ENCODE measurements at regions not wholly inside any gene's neighbourhood (a gene's known extent, or its start where the extent isn't known, plus 50 kb on each side); places are given as distances from the start of the nearest gene placed in this dataset.
A peak's percentile ranks its signal among the peaks of the same experiment; 100 is the strongest.
"Not testable (repeated sequence)": the region's sequence is repeated elsewhere in the genome, so short reads cannot be mapped to it uniquely, and the experiment has no call there.

DNA sequence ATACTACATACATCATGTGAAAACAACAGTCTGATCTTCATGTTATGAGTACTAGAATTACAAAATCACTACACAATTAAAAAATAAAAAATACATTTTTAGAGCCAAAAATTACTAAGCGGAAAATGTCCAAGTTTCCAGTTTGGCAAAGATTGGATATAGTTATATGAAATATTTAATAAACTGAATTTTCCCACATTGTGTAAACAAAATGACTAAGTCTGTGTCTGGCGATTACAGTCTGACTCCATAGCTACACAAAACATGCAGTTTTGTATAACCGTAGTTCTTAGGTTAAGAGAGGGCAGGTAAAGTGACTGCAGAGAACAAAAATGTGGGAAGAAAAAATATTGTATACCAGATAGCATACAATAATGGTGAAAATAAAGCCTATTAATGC is 59.2 kb upstream of the TMEM47 start:
- DNase-seq = no peak

DNA sequence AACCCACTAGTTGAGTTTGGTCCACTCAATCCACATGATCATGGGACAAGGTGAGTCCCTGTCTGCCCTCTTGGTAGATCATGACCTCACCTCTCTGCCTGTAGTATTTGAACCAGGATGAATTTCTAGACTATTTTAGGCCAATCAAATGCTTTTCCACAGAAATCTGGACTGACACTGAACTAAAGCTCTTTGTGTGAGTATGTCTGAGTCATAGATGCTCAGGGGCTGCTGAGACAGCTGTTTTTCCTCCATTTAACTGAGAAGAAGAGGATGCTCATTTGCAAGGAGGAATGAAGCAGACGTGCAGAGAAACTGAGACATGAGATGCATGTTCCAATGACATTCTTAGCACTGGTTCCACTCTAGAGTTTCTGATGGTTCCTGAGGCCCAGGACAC is 77.3 kb upstream of the TMEM47 start:
- no peak for DNase-seq

DNA sequence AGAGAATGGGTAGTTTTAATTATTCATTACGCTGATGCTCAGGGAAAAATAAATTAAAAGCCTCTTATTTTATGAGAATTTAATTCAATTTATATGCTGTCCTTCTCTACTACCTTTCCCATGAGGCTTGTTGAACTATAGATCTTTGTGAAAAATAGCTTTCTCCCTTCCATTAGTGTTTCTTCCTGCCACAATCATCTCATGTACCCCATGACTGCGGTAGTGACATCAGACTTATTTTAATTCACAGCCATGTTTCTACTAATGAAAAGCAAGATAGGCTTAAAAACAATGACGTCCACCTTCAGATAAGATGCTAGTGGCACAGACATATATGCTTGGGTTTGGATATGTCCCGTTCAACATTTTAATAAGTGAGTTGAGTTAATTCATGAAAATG is 87.4 kb upstream of the TMEM47 start:
- DNase-seq = no peak

DNA sequence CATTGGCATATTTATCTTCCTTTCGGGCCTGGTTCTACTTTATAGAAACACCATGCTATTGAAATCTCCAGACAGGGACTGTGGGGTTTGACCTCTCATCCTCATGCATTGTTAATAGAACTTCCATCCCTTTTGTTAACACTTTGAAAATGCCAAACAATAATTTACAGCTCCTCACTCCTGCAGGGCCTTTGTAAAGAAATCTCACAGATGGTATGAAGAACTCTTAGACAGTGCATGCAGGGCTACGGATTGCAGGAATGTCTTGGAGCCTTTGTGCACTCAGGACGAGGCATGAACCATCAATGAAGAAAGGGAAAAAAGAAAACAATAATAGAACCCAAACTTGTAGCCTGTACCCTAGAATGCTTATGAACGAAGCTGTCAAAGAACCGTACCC is 92.8 kb upstream of the TMEM47 start:
- no peak for DNase-seq

DNA sequence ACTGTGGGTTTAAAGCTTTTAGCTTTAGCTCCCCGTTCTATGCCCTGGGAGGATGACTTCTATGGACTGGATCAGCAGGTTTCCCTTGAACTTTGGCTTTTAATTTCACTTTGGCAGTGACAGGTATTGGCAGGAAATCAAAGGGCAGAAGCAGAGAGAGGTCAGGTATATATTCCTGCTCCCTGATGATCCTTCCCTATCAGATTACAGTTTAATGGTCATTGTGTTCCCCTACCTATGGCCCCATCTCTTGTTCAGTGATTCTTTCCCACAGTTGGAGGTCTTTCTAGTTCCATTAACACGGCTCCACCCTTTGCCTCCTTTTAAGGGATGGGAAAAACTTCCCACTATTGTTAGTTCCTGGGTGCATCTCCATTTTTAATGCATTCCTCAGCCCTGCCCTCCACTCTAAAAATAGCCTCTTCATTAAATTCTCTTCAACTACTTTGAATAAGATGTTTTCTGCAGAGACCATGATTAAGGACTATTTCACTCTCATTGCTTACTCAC is 107.8 kb upstream of the TMEM47 start:
- DNase-seq = no peak

DNA sequence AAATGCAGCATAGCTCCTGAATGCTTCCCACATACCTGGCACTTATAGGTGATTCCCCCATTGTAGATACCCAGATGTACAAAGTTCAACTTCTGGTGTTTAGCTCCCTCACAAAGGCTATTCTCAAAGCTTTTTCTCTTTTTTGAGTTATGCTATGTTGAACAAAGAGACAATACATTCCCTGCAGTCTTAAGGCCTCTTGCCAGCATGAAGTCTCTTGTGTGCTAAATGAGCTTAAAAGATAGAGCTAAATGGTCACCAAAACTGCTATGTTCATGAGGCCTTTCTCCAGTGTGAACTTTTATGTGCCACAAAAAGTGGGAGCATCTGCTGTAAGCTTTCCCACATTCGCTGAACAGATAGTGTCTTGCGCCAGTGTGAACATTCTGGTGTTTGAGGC is 111.2 kb upstream of the TMEM47 start:
- no peak for DNase-seq

DNA sequence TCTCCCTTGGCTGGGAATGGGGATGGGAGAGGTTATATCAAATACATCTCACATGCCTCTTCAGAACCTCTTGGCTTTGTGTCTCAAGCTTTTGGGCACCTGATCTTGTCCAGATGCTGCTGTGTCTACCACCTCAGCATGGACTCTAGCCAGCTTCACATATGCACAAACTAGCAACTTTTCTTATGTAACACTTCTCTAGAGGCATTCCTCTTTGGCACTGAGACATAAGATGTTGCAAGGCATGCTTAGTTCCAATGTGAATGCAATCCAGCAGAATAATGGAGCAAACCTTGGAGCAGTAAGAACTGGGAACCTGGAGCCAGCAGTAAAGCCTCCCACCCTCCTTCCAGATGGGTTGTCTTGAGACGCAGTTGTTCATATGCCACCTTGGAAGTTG is 113.4 kb upstream of the TMEM47 start:
- no peak for DNase-seq

DNA sequence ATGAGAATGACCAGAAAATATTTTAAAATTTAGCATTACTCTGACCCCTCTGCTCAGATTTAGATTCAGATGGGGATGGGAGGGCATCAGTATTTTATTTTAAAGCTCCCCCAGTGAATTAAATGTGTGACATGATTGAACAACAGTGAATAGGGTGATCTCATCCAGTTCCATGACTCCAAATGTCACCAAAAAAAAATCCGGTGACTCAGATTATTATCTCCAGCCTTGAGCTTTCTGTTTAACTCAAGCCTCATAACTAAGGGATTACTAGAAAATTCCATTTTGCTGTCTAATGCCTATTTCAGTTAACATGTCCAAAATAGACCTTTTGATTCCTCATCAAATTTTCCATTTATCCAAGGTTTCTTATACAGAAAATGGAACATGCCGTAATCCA is 121.8 kb upstream of the TMEM47 start:
- no peak for DNase-seq

DNA sequence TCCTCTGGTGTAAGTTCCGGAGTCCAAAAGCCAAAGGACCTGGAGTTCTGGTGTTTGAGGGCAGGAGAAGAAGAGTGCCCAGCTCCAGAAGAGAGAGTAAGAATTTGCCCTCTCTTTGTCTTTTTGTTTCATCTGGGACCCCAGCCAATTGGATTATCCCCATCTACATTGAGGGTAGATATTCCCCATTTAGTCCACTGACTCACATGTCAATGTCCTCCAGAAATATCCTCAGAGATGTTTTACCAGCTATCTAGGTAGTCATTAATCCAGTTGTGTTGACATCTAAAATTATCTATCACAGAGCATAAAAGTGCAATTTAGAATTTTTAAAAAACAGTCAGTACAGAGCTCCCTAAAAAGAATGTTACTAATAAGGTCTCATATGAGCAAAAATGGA is 132.9 kb upstream of the TMEM47 start:
- DNase-seq = no peak

DNA sequence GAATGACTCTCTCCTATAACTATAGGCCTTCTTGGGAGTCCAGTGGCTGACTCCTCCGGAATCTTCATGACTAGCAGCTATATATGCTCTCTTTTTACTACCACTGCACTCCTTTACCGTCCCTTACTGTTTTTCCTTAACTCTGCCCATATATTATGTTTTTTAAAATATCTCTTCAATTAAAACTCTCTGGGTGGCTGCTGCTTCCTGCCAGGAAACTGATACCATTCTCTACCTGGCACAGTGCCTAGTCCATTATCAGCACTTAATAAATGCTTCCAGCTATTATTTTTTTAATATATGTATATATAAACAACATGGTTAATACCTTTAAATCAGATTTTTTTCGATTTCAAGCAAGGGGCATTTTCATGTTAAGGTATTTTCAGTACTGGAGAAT is 136.6 kb upstream of the FAM47B start:
- no peak for DNase-seq

DNA sequence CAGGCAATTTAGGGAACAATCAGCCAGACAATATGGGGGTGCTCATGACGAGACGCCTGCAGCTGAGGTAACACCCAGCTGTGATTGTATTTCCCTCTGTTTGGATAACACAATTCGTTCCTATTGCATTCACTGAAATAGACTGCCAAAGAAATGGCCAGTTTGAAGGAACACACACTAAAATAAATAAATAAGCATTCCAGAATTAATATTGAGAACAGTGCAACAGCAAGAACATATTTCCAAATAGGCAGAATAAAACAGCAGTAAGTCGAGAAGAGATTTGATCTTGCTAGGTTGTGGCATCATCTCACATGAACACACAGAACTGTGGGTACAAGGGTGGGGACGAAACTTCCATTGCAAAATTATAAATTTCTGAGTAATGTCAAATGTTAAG is 133.5 kb upstream of the FAM47B start:
- DNase-seq = no peak

DNA sequence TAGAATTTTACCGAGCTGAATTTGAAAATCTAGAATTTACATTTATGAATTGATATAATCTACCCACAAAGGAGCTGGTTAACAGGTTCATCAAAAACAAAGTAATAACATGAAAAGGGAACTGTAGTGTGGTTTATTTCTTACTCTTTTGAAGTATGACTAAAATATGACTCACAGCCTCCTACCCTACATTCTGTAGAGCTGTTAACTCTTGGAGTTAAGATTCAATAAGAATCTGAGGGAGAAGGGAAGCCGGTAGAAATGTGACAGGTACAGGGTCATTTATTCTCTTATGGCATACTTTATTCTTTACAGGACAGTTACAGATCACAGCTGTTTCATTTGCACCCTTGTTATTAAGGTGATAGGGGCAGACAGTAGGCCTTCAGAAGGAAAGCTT is 132.2 kb upstream of the FAM47B start:
- DNase-seq = no peak

DNA sequence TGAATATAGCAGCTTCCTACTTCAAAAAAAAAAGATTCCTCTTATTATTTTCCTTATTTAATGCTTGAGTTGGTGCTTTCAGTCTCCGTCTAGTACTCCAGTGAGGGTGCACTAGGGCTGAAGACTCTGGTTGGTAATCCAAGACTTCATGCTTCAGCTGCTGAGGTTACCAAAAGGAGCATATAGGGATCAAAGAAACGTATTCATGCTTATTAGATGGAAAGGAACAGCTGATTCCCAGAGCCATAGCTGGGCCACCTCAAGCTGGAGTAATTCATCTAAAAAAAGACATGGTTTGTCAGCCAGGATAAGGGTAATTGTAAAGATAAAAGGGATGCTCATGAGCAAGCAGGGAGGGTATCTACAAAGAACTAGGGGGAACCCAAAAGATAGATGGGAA is 131.7 kb upstream of the FAM47B start:
- DNase-seq = no peak

DNA sequence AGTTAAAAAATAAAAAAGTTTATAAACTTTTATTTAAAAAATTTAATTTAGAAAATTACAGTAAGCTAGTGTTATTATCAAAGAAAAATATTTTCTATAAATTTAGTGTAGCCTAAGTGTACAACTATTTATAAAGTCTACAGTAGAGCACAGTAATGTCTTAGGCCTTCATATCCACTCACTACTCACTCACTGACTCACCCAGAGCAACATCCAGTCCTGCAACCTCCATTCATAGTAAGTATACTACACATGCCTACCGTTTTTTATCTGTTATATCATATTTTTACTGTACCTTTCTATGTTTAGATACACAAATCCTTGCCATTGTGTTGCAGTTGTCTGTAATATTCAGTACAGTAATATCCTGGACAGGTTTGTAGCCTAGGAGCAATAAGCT is 129.0 kb upstream of the FAM47B start:
- DNase-seq = no peak

DNA sequence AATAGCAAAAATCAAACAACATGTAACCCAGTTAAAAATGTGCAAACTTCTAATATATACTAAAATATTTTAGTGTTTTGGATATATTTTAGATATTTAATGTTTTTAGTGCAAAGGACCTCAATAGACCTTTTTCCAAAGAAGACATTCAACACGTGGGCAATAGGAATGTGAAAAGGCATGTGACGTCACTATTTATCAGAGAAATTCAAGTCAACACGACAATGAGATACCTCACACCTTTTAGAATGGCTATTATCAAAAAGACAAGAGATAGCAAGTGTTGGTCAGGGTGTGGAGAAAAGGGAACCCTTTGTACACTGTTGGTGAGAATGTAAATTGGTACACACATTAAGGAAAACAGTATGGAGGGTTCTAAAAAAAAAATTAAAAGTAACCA is 115.6 kb upstream of the FAM47B start:
- no peak for DNase-seq

DNA sequence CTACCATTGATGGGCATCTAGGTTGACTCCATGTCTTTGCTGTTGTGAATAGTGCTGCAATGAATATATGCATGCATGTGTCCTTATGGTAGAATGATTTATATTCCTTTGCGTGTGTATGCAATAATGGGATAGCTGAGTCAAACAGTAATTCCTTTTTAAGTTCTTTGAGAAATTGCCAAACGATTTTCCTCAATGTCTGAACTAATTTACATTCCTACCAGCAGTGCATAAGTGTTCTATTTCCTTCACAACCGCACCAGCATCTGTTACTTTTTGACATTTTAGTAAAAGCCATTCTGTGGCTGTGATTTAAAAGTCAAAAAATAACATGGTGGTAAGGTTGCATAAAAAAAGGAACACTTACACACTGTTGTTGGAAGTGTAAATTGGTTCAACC is 103.1 kb upstream of the FAM47B start:
- no peak for DNase-seq

DNA sequence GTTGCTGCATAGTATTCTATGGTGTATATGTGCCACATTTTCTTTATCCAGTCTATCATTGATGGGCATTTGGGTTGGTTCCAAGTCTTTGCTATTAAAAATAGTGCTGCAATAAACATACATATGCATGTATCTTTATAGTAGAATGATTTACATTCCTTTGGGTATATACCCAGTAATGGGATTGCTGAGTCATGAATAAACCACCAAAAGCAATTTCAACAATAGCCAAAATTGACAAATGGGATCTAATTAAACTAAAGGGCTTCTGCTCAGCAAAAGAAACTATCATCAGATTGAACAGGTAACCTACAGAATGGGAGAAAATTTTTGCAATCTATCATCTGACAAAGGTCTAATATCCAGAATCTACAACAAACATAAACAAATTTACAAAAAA is 101.4 kb upstream of the FAM47B start:
- DNase-seq = not testable (repeated sequence)

DNA sequence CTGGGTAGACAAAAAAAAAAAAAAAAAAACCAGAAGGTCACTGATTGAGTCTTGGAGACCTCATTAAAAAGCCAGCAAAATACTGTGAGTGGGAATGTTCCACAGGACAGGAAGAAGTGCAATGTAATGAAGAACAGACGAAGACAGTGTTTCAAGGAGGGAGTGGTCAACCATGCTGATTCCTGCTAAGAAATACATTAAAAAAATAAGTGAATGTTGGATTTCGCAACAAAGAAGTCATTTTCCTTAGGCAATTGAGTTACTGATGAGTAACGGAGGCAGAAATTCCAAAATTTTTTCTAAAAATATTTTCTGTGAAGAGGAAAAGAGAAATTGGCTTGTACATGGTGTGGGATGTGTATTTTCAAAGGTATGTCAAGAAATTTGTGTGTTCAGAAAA is 94.3 kb upstream of the FAM47B start:
- no peak for DNase-seq

DNA sequence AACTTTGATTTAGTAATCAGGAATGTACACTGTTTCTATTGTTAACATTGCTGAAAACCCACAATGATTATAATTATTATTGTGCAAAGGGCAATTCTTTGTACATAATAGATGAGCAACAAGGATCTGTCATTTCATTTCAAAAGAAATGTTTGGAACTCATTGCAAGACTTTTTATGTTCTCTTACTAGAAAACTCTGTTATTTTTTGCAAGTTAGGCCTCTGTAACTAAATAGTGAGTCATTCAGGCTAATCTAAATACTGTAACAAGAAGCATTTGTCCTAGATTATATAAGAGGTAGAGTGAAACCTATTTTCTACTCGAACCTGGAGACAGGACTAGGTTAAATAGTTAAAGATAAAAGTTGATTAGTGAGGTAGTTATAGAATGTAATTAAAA is 93.2 kb upstream of the FAM47B start:
- DNase-seq = no peak

DNA sequence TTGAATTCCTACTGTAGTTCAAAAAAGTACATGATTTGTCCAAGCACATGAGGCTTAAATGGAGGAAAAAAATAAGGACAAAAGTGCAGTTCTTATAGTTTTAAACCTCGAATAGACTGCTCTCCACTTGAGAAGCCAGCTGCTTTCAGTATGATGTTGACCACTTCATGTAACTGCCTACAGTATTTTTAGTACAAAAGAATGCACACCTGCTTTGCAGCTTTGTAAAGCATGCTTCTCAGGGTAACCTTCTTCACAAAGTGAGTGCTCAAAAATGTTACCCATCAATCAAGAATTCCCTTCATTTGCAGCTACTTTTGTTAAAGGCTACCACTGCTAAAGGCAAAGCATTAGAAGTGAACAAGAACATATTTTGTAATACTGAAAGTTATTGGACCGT is 83.4 kb upstream of the FAM47B start:
- no peak for DNase-seq

DNA sequence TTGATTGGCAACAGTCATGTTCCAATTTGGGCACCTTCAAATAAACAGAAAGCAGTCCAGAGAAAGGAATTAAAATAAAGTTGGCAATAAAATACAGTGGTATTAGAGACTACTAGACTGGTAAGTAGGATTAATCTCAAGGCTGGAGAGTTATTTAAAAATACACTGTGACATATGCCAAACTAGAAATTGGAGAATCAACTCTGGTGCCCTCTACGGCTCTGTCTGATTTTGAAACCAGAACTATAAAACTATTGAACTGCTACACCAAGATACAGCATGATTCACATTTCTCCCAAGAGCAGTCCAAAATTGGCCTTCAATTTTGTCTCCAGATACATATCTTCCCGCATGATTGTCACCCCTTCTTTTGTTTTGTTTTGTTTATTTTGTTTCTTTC is 78.7 kb upstream of the FAM47B start:
- no peak for DNase-seq

DNA sequence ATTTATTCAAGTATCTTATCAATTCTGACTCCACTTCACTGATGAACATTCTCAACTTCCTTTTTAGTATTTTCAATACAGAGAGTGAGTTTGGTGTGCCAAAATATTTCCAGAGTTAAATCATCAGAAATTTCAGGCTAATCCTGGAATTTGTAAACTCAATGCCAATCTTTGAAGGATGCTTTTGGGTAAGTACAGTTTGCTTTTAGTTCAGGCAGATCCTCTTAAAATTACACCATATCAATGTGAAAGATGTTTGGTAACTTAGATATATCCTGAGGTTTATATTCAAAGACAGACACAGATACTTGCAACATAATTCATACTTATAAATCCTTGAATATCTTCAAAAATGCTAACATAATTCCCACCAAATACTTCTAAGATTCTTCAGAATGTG is 76.0 kb upstream of the FAM47B start:
- DNase-seq = no peak

DNA sequence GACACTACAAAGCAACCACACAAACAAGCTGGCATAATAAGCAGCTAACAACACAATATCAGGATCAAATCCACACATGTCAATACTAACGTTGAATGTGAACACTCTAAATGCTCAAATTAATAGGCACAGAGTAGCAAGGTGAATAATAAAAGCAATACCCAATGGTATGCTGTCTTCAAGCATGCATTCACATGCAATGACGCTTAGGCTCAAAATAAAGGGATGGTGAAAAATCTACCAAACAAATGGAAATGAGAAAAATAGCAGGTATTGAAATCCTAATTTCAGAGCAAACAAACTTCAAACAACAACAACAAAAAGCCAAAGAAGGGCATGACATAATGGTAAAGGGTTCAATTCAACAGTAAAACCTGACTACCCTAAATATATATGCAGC is 74.0 kb upstream of the FAM47B start:
- DNase-seq = no peak

DNA sequence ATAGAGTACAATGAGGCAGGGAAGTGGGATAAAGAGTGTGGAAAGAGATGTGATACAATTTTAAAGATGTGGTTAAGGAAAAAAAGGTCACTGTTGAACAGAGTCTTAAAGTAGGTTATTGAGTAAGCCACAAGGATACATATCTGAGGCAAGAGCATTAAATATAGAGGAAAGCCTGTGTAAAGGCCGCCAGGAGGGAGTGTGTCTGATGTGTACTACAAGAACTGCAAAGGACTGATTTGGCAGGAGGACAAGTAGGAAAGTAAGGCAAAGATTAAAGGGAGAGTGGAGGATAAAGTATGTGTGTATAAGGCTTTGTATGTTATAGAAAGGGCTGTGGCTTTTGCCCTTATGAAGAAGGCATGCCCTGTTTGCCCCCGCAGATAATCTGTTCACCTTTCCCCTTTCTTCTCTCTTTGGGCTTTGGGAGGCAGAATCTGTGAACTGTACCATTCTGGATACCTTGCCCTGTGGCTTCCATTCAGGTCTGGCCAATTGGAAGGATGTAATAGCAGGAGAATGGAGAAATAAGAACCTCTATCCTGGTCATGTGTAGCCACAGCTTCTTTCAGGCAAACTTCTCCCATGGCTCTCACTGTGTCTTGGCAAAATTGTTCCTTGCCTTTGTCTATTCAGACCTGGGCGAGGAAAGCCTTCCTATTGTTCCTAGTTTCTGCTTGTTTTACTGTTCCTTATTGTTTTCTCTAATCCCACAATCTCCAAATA is 68.9 kb upstream of the FAM47B start:
- DNase-seq = no peak

DNA sequence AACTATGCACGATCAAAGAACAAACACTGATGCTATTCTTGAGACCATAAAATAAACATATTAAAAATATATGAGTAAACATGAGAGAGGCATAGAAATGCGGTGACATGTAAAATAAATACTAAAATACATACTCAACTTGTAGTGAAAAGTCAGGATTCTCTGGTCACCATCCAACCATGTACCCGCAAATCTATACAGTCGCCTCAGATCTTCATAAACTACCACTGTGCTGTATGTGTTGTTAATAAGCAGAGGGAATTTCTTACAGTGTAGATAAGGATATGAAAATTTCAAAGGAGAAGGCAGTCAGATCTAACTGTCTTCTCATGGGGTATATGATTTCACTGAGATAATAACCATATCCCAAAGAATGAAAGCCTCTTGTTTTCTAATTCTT is 67.8 kb upstream of the FAM47B start:
- no peak for DNase-seq

DNA sequence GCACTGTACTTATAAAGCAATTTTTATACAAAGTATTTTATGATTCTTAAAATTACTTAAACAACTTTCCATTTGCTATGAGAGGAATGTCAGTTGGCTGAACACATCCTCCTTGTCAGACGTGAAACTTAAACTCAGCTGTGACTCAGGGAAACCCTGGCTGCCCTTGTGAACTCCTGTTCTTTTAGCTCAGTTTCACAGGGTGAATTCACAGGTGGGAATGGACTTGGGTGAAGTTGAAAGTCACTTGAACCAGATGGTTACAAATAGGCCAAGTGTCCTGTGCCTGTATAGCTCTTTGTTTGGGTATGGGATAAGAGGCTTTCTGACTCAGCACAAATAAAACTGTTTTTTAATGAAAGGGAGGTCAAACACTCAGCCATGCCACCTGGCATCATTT is 67.4 kb upstream of the FAM47B start:
- DNase-seq = peak; percentile 19

Measured in femur (tissue), 1 donor.